ENCODE measurements at regions not wholly inside any gene's neighbourhood (a gene's known extent, or its start where the extent isn't known, plus 50 kb on each side); places are given as distances from the start of the nearest gene placed in this dataset.

DNA sequence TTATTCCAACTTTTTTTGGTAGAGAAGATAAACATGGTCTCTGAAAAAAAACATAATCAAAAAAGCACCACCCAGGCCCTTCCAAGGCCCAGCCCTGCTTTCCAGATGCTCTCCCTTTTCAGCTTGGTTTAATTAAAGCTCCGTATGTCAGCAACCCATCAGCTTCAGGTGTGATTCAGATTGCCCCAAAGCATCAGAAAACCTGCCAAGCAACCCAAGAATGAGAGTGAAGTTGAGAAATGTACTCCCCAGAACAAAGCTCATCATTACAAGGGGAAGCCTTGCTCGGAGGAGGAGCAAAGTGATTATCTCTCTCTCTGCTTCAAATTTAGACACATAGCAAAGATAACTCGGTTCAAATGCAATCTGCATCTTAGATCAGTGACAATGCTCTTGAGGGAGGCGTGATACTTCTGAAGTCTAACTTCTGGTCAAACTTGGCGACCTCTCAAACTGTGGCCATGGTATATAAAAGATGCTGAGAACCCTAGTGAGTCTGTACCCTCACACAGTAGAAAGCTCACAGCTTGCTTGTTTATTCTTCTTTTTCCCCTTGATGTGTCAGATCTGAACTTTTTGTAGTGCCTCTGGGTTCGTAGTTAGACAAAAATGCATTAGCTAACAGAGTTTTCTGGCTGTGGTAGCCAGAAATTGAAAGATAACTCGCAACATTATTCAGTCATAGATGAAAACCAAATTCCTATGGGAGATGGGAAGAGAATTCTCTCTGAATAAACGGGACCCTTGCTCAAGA, 63.3 kb upstream of the ZC3H11B start:
- H3K4me3 ChIP-seq: no peak overlapping the region

DNA sequence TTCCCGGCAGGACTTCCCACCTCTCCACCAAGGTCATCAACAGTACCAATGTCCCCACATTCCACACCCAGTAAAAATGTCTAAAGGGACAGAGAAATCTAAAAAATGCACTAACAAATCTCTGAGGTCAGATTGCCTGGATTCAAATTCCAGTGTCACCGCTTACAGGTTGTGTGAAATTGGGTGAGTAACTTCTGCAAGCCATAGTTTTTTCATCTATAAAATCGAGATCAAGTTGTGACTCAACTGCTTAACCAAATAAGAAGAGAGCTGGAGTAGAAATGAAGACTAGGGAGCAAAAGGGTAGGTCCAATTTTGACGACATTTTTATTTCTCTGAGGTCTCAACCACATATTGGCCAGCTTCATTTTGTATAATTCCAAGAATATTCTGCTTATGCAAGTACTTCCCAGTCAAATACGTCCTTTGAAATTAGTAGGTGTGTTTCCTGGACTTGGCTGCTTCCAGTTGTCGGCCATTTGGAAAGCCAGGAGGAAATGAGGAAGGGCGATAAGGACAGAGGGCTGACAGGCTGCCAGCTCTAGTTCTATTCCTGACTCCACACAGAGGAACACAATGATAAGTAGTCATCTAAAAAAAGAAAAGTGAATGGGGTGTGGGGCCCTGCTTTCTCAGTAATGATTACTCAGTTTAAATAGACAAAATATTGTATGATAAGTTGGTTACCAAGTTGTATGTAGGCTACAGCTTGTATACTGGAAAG, 57.7 kb upstream of the ZC3H11B start:
- Histone ChIP-seq H3K27me3 (replicated peaks in 1 of 7) (no peaks in the 10 kb centered on the region), H3K4me1 (no peaks in the 10 kb centered on the region), H3K9me3 (no peaks in the 10 kb centered on the region), H3K27ac (no peak overlapping the region), H3K4me3 (no peak overlapping the region), H3K36me3 (no peaks in the 10 kb centered on the region)
- peak in 1 of 3 donors; percentile 14 for TF ChIP-seq POLR2AphosphoS5 (IDR thresholded peaks at IDR 0.05)
- no peak for TF ChIP-seq POLR2A (IDR thresholded peaks at IDR 0.05)
- DNase-seq: no peak
- 59 to 67% (median 63%) methylated on average over 7 of the region's 7 CpGs for WGBS, 5 donors
- intact Hi-C loops (cut with DNase I; ENCODE audit: low total_unique reads): no loop called here

More for the DNA sequence above, 63.3 kb upstream of the ZC3H11B start:
- Histone ChIP-seq H3K9me3 (no peaks in the 10 kb centered on the region), H3K36me3 (no peaks in the 10 kb centered on the region), H3K4me1 (no peaks in the 10 kb centered on the region), H3K27ac (no peak overlapping the region), H3K27me3 (replicated peaks in 1 of 7) (no peaks in the 10 kb centered on the region)
- no peak for DNase-seq
- 74 to 81% (median 77%) methylated on average over 8 of the region's 8 CpGs for WGBS, 5 donors
- TF ChIP-seq POLR2A (IDR thresholded peaks at IDR 0.05) (no peak), POLR2AphosphoS5 (IDR thresholded peaks at IDR 0.05) (no peak)
- TF ChIP-seq, protein P1, sequence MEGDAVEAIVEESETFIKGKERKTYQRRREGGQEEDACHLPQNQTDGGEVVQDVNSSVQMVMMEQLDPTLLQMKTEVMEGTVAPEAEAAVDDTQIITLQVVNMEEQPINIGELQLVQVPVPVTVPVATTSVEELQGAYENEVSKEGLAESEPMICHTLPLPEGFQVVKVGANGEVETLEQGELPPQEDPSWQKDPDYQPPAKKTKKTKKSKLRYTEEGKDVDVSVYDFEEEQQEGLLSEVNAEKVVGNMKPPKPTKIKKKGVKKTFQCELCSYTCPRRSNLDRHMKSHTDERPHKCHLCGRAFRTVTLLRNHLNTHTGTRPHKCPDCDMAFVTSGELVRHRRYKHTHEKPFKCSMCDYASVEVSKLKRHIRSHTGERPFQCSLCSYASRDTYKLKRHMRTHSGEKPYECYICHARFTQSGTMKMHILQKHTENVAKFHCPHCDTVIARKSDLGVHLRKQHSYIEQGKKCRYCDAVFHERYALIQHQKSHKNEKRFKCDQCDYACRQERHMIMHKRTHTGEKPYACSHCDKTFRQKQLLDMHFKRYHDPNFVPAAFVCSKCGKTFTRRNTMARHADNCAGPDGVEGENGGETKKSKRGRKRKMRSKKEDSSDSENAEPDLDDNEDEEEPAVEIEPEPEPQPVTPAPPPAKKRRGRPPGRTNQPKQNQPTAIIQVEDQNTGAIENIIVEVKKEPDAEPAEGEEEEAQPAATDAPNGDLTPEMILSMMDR (IDR thresholded peaks at IDR 0.05 in 8 of 11, conservative IDR thresholded peaks at IDR 0.05 in 3 of 11): no peak
- intact Hi-C loops (cut with DNase I; ENCODE audit: low total_unique reads): no loop called here

- Histone ChIP-seq H3K4me1 (no peaks in the 10 kb centered on the region), H3K9me3 (no peaks in the 10 kb centered on the region), H3K36me3 (no peaks in the 10 kb centered on the region), H3K27ac (no peak overlapping the region), H3K27me3 (replicated peaks in 1 of 7) (no peaks in the 10 kb centered on the region), H3K4me3 (no peak overlapping the region)
- DNase-seq: no peak
- 81 to 91% (median 85%) methylated on average over 3 of the region's 3 CpGs for WGBS, 5 donors
- TF ChIP-seq, protein P1 (IDR thresholded peaks at IDR 0.05 in 8 of 11, conservative IDR thresholded peaks at IDR 0.05 in 3 of 11): no peak
- no peak for TF ChIP-seq POLR2A (IDR thresholded peaks at IDR 0.05)
- TF ChIP-seq POLR2AphosphoS5 (IDR thresholded peaks at IDR 0.05): no peak
- intact Hi-C loops (cut with DNase I; ENCODE audit: low total_unique reads): no loop called here
Measured at GRCh38 chr1:219669556-219669955, 56.7 kb upstream of the ZC3H11B start.

GRCh38 chr1:219669042-219669441, 56.1 kb upstream of the ZC3H11B start:
- no peaks in the 10 kb centered on the region for H3K36me3 ChIP-seq
- intact Hi-C loops (cut with DNase I; ENCODE audit: low total_unique reads): no loop called here
- 39 to 77% (median 56%) methylated on average over 4 of the region's 4 CpGs for WGBS, 5 donors
- no peaks in the 10 kb centered on the region for H3K9me3 ChIP-seq
- no peak for TF ChIP-seq POLR2AphosphoS5 (IDR thresholded peaks at IDR 0.05)
- no peak overlapping the region for H3K4me3 ChIP-seq
- H3K27ac ChIP-seq: no peak overlapping the region
- DNase-seq: no peak
- peaks cover 0 to 3% (median 0%) of the 10 kb centered on the region in 7 donors for H3K27me3 ChIP-seq (replicated peaks in 1 of 7)
- H3K4me1 ChIP-seq: no peaks in the 10 kb centered on the region

DNA sequence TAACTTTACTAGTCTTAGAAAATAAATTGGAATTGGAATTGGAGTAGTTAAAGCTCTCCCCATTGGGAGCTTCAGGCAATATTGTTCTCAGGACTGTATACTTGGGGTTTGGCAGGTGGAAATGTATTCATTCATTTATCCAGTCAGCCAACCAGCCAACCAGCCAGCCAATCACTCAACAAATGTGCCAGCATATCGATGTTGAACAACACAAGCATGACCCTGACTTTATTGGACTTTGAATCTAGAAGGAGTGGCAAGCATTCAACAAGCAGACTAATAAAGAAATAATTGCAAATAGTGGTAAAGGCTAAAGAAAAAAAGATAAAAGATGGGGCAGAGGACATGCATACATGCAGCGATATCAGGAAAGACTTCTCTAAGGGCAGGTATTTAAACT, 55.5 kb upstream of the ZC3H11B start:
- Histone ChIP-seq H3K27ac (no peak overlapping the region), H3K9me3 (no peaks in the 10 kb centered on the region), H3K27me3 (replicated peaks in 1 of 7) (peaks cover 0 to 4% (median 0%) of the 10 kb centered on the region in 7 donors), H3K4me3 (no peak overlapping the region), H3K4me1 (no peaks in the 10 kb centered on the region), H3K36me3 (no peaks in the 10 kb centered on the region)
- intact Hi-C loops (cut with DNase I; ENCODE audit: low total_unique reads): no loop called here
- DNase-seq: no peak
- 84 to 96% (median 89%) methylated on average over 2 of the region's 2 CpGs for WGBS, 5 donors
- no peak for TF ChIP-seq POLR2AphosphoS5 (IDR thresholded peaks at IDR 0.05)
- TF ChIP-seq, protein P1 (IDR thresholded peaks at IDR 0.05 in 8 of 11, conservative IDR thresholded peaks at IDR 0.05 in 3 of 11): no peak
- no peak for TF ChIP-seq POLR2A (IDR thresholded peaks at IDR 0.05)
